GM19328 (cell line): ENCODE measurements at regions not wholly inside any gene's neighbourhood (a gene's known extent, or its start where the extent isn't known, plus 50 kb on each side); places are given as distances from the start of the nearest gene placed in this dataset.
"Not testable (repeated sequence)": the region's sequence is repeated elsewhere in the genome, so short reads cannot be mapped to it uniquely, and the experiment has no call there.

Experiments used
- ATAC-seq: cut with Tn5 transposase; IDR thresholded peaks from one replicate; pipeline ENCODE4 v1.9.1; 2021; ENCODE audit warnings: mild to moderate bottlenecking, moderate library complexity; ENCODE audit not compliant: unreplicated experiment

- no peak for ATAC-seq
Observed at GRCh38 chr12:83515306-83516026, 828.8 kb downstream of the TMTC2 start.

DNA sequence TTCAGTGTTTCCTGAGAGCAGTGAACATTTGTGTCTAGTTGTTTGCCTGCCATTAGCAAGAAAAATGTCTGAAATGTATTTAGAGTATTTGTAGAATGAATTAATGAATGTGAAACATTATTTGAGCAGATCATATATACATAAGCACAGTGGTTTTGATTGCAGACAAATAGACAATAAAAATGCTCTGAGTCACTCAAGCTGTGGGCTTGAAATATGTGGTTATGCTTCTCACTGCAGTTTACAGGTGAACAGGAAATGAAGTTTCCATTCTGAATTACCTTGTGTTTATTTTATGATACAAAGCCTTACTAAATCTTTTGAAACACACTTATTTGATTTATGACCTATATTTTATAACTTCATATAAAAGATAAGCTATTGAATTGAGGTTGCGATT, 827.7 kb downstream of the TMTC2 start:
- no peak for ATAC-seq

DNA sequence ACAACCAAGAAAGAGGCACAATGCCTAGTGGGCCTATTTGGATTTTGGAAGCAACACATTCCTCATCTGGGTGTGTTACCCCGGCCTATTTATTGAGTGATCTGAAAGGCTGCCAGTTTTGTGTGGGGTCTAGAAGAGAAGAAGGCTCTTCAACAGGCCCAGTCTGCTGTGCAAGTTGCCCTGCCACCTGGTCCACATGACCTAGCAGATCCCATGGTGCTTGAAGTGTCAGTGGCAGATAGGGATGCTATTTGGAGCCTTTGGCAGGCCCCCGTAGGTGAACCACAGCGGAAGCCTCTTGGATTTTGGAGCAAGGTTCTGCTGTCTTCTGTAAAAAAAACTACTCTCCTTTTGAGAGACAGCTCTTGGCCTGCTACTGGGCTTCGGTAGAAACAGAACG, 820.1 kb downstream of the TMTC2 start:
- ATAC-seq: no peak

- no peak for ATAC-seq
Observed at GRCh38 chr12:83505586-83505985, 818.9 kb downstream of the TMTC2 start.

DNA sequence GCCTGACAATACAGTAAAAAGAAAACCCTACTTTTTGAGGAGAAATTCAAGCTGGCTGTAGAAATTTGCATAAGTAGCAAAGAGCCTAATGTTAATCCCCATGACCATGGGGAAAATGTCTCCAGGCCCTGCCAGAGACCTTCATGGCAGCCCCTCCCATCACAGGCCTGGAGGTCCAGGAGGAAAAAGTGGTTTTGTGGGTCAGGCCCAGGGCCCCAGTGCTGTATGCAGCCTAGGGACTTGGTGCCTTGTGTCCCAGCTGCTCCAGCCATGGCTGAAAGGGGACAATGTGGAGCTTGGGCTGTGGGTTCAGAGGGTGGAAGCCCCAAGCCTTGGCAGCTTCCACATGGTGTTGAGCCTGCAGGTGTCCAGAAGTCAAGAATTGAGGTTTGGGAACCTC, 813.2 kb downstream of the TMTC2 start:
- ATAC-seq: not testable (repeated sequence)

GRCh38 chr12:83477696-83478095, 791.0 kb downstream of the TMTC2 start:
- ATAC-seq: no peak

- no peak for ATAC-seq
Observed at GRCh38 chr12:83476695-83477690, 790.3 kb downstream of the TMTC2 start.

DNA sequence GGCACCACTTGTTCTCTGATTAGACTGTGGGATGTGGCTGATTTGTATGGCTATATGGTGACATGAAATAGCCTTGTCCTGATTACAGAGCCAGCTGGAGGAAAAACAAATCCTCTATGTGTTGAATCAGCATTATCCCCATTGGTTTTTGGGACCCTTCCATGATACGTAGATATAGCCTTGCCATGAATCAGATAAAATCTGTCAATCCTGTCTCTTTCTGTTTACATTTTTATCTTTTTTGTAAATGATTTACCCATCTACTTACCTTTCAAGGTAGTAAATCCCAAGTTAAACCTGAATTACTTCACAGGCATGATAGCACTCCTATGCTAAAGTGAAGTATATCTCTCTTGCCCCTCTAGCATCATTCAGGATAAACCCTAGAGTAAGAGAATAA, 789.3 kb downstream of the TMTC2 start:
- no peak for ATAC-seq

- no peak for ATAC-seq
Observed at GRCh38 chr12:83474369-83474768, 787.7 kb downstream of the TMTC2 start.

- ATAC-seq: no peak
Observed at GRCh38 chr12:83473408-83474095, 786.8 kb downstream of the TMTC2 start.

DNA sequence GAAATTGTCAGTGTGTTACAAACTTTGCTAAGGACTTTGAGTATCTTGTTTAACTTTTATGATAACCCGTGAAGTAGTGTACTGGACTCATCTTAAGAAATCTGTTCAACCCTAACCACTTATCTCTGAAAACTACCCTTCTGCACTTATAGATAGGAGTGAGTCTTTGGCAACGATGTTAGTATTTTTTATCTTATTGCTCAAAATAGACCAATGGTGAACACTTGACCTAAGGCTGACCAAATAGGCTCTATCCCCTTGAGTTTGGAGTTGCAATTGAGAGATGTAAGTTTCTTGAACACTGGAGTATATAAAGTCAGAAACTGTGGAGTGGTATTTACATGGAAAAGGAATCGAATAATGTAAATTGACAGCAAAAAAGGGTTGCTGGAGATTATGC, 786.1 kb downstream of the TMTC2 start:
- ATAC-seq: no peak

DNA sequence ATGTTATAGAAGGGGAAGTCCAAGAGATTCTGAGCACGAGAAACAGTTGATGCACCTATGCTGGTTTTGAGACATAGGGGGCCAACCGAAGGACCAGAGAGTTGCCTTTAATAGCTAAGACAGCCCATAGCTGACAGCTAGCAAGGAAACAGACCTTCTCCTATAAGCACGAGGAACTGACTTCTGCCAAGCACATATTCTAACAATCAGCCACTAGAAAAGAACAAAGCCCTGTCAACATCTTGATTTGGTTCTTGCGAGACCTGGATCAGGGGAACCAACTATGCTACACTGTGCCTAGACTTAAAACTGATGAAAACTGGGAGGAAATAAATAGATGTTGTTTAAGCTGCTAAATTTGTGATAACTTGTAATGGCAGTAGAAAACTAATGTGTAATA, 785.6 kb downstream of the TMTC2 start:
- ATAC-seq: no peak

- no peak for ATAC-seq
Observed at GRCh38 chr12:83471341-83471740, 784.6 kb downstream of the TMTC2 start.

- ATAC-seq: no peak
Observed at GRCh38 chr12:83470749-83471148, 784.0 kb downstream of the TMTC2 start.

DNA sequence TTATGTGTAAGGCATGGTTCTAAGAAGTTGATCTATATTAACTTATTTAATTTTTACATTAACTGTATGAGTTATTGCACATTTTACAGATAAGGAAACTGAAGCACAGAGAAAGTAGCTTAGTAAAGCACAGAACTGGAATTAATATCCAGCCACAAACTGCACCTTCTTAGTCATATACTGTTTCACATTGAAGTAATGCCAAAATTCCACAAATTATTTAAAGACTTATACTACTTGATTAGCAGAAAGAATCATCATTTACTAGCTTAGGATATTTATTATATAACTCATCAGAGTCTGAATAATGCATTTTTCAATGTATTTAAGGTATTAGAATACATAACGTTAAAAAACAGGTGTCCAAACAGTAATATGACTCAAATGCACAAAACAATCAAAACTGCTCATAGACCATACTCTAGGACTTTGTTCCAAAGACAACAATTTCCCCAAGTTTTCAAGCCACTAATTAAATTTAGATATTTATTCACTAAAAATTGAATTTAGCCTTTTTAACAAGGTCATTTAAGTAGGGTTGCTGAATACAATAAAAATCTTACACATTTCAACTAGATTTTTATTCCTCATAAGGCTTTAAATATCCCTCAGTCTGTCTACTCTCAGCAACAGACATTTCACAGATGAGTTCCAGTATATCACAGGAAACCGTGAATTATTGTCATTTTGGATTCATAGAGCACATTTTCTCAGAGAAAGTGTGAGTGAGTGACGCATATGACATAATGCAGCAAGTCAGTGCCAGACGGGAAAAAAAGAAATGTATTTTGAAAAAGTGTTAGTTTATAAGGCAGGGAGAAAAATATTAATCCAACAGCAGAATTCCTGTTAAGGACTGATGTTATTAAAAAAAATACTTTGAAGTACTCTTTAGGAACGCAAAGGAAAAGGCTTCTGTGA, 782.5 kb downstream of the TMTC2 start:
- no peak for ATAC-seq

- no peak for ATAC-seq
Observed at GRCh38 chr12:83465632-83466031, 778.9 kb downstream of the TMTC2 start.

DNA sequence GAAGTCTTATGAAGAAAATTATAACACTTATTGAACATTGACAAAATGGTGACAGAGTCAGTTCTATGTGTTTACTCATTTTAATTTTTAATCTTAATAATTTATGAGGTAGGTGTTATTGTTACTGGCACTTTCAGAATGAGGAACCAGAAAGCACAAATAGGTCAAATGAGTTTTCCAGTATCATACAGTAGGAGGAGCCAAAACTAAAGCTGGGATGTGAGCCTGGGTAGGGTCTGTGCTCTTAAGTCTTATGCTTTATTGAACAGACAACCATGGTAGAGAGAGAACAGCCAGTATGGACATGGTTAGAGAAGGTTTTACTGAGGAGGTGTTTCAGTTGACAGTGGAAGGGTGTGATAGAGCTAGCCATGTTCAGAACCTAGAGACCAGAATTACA, 775.7 kb downstream of the TMTC2 start:
- no peak for ATAC-seq

DNA sequence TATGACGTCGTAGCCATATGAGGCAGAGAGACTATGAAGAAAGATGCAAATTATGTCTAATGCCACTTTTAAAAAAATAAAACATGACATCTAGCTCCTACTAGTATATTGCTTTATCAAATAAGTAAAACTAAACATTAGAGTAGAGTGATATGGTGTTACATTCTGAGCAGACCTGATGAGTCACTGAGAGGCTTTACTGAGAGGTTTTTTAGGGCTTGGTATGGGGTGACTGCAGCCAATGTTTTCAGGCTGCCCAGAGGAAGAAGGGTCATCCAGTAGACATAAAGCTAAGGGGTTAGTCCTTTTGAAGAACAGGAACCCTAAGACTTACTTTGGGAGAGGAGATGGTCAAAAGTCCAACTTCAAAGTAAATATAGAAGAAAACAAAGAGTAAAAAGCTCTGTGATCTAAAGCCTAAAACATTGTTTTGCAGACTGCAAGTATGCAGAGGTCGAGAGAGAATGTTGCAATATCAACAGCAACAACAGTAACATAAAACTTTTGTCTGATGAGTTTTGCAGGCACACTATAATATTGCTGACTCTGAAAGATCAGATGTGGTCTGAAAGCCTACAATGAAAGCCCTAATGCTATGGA, 774.7 kb downstream of the TMTC2 start:
- ATAC-seq: no peak

- ATAC-seq: no peak
Observed at GRCh38 chr12:83451189-83451588, 764.5 kb downstream of the TMTC2 start.

GRCh38 chr12:83434600-83434999, 747.9 kb downstream of the TMTC2 start:
- no peak for ATAC-seq
